ENCODE measurements at regions not wholly inside any gene's neighbourhood (a gene's known extent, or its start where the extent isn't known, plus 50 kb on each side); places are given as distances from the start of the nearest gene placed in this dataset.

GRCh38 chr15:70158309-70159000 is 60.7 kb upstream of the TLE3 start:
- no peak for DNase-seq
- no peak overlapping the region for H3K4me3 ChIP-seq
- H3K27ac ChIP-seq (replicated peaks), result no peak overlapping the region
- H3K4me1 ChIP-seq, result peaks cover 64% of the 10 kb centered on the region
- no peaks in the 10 kb centered on the region for H3K27me3 ChIP-seq (ENCODE audit: low read depth)
- TF ChIP-seq CTCF (IDR thresholded peaks at IDR 0.05; ENCODE audit: borderline replicate concordance), result no peak
- intact Hi-C loops (cut with micrococcal nuclease), result no loop called here
- H3K36me3 ChIP-seq, result no peaks in the 10 kb centered on the region
- no peaks in the 10 kb centered on the region for H3K9me3 ChIP-seq (replicated peaks)

GRCh38 chr15:70156671-70157271 is 59.1 kb upstream of the TLE3 start:
- intact Hi-C loops (cut with micrococcal nuclease), result no loop called here
- Histone ChIP-seq H3K9me3 (replicated peaks) (no peaks in the 10 kb centered on the region), H3K27me3 (ENCODE audit: low read depth) (no peaks in the 10 kb centered on the region), H3K4me1 (peaks cover 78% of the 10 kb centered on the region), H3K4me3 (no peak overlapping the region), H3K36me3 (no peaks in the 10 kb centered on the region), H3K27ac (replicated peaks) (no peak overlapping the region)
- peak; percentile 52 for DNase-seq
- no peak for TF ChIP-seq CTCF (IDR thresholded peaks at IDR 0.05; ENCODE audit: borderline replicate concordance)

- DNase-seq, result no peak
- TF ChIP-seq CTCF (IDR thresholded peaks at IDR 0.05; ENCODE audit: borderline replicate concordance), result no peak
- Histone ChIP-seq H3K4me1 (peaks cover 66% of the 10 kb centered on the region), H3K9me3 (replicated peaks) (no peaks in the 10 kb centered on the region), H3K27ac (replicated peaks) (peak overlapping the region; percentile 28), H3K27me3 (ENCODE audit: low read depth) (no peaks in the 10 kb centered on the region), H3K36me3 (no peaks in the 10 kb centered on the region), H3K4me3 (no peak overlapping the region)
- intact Hi-C loops (cut with micrococcal nuclease), result no loop called here
Measured at GRCh38 chr15:70154718-70155347, 57.1 kb upstream of the TLE3 start.

GRCh38 chr15:70153921-70154717 is 56.4 kb upstream of the TLE3 start:
- Histone ChIP-seq H3K9me3 (replicated peaks) (no peaks in the 10 kb centered on the region), H3K36me3 (no peaks in the 10 kb centered on the region), H3K4me1 (peaks cover 61% of the 10 kb centered on the region), H3K4me3 (no peak overlapping the region), H3K27ac (replicated peaks) (peak overlapping the region; percentile 28), H3K27me3 (ENCODE audit: low read depth) (peaks cover 2% of the 10 kb centered on the region)
- intact Hi-C loops (cut with micrococcal nuclease), result no loop called here
- peak; percentile 40 for DNase-seq
- TF ChIP-seq CTCF (IDR thresholded peaks at IDR 0.05; ENCODE audit: borderline replicate concordance), result no peak

- Histone ChIP-seq H3K9me3 (replicated peaks) (no peaks in the 10 kb centered on the region), H3K36me3 (no peaks in the 10 kb centered on the region), H3K27ac (replicated peaks) (no peak overlapping the region), H3K27me3 (ENCODE audit: low read depth) (peaks cover 22% of the 10 kb centered on the region), H3K4me1 (peaks cover 54% of the 10 kb centered on the region), H3K4me3 (no peak overlapping the region)
- TF ChIP-seq CTCF (IDR thresholded peaks at IDR 0.05; ENCODE audit: borderline replicate concordance), result no peak
- intact Hi-C loops (cut with micrococcal nuclease), result no loop called here
- DNase-seq, result no peak
Measured at GRCh38 chr15:70152070-70152480, 54.4 kb upstream of the TLE3 start.

Data from left ventricle myocardium inferior (tissue), 1 donor.